ENCODE measurements at regions not wholly inside any gene's neighbourhood (a gene's known extent, or its start where the extent isn't known, plus 50 kb on each side); places are given as distances from the start of the nearest gene placed in this dataset.

DNA sequence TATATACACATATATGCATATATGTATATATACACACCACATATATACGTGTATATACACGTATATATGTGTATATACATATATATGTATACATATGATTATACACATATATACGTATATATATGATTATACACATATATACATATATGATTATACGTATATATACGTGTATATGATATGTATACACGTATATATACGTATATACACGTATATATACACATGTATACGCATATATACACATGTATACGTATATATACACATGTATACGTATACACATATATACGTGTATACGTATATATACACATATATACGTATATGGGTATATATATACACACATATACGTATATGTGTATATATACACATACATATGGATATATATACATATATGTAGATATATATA, 62.1 kb upstream of the HMGXB4 start:
- no peak for DNase-seq (ENCODE audit: low read depth)
- H3K4me3 ChIP-seq (ENCODE audit: low read length): no peak overlapping the region
- TF ChIP-seq, protein P1, sequence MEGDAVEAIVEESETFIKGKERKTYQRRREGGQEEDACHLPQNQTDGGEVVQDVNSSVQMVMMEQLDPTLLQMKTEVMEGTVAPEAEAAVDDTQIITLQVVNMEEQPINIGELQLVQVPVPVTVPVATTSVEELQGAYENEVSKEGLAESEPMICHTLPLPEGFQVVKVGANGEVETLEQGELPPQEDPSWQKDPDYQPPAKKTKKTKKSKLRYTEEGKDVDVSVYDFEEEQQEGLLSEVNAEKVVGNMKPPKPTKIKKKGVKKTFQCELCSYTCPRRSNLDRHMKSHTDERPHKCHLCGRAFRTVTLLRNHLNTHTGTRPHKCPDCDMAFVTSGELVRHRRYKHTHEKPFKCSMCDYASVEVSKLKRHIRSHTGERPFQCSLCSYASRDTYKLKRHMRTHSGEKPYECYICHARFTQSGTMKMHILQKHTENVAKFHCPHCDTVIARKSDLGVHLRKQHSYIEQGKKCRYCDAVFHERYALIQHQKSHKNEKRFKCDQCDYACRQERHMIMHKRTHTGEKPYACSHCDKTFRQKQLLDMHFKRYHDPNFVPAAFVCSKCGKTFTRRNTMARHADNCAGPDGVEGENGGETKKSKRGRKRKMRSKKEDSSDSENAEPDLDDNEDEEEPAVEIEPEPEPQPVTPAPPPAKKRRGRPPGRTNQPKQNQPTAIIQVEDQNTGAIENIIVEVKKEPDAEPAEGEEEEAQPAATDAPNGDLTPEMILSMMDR (conservative IDR thresholded peaks at IDR 0.05; ENCODE audit: low read depth, low read length): no peak

GRCh38 chr22:35195821-35196220, 61.5 kb upstream of the HMGXB4 start:
- TF ChIP-seq, protein P1 (conservative IDR thresholded peaks at IDR 0.05; ENCODE audit: low read depth, low read length): no peak
- DNase-seq (ENCODE audit: low read depth): no peak
- no peak overlapping the region for H3K4me3 ChIP-seq (ENCODE audit: low read length)

DNA sequence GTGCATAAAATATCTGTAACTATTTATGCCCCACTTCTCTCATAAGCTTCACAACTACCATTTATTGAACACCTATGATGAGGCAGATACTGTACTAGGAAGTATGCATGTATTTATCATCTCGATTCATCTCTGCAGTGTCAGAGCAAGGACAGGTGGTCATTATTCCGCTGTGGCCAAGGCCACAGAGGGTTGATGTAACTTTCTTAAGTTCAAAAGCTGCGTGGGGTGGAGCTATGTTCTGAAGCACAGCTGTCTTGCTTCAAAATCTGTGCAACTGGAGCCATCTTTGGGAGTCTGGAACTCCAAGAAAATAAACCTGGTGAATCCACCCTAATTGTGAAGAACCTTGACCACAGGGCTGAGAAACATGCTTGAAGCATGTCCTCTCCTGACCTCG, 60.2 kb upstream of the HMGXB4 start:
- no peak for DNase-seq (ENCODE audit: low read depth)
- TF ChIP-seq, protein P1 (conservative IDR thresholded peaks at IDR 0.05; ENCODE audit: low read depth, low read length): no peak

DNA sequence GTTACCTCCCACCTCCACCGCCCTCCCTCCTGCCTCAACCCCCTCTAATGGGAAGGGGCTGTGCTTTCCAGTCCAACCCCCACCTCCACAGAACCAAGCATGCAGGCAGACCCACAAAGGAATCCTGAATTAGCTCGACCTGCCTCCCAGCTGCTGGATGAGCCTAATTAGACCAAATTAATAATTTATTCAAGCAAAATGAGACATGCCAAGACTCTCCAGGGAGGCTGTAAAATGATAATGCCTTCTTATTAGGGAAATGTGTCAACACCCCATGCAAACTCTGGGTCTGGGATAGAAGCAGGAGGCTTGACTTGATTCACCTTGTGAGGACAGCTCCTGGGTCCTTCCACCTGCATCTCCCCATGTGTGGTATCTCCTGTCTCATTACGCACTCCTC, 59.4 kb upstream of the HMGXB4 start:
- DNase-seq (ENCODE audit: low read depth): no peak
- no peak overlapping the region for H3K4me3 ChIP-seq (ENCODE audit: low read length)
- TF ChIP-seq, protein P1 (conservative IDR thresholded peaks at IDR 0.05; ENCODE audit: low read depth, low read length): no peak

More for the DNA sequence above, 60.2 kb upstream of the HMGXB4 start:
- H3K4me3 ChIP-seq (ENCODE audit: low read length): no peak overlapping the region

DNA sequence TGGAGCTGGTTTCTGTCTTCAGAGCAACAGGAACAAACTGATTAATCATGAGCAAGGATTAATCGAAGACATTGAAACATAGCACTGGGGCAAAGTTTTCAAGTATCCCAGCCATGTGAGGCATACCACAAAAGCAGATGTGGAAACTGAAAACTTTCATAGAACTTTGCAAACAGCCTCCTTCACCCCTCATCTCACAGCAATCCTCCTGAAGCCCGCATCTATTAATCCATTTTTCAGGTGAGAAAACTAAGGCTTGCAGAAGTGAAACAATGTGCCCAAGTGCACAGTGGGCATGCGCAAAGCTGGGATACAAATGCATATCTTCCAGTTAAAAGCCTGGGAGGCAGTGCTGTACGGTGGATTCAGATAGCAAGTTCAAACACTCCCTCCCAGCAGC, 58.6 kb upstream of the HMGXB4 start:
- no peak for DNase-seq (ENCODE audit: low read depth)
- TF ChIP-seq, protein P1 (conservative IDR thresholded peaks at IDR 0.05; ENCODE audit: low read depth, low read length): no peak
- no peak overlapping the region for H3K4me3 ChIP-seq (ENCODE audit: low read length)

- no peak for DNase-seq (ENCODE audit: low read depth)
These were observed 54.9 kb upstream of the HMGXB4 start for GRCh38 chr22:35202376-35202775.

GRCh38 chr22:35203583-35203982, 53.7 kb upstream of the HMGXB4 start:
- no peak for DNase-seq (ENCODE audit: low read depth)
- no peak overlapping the region for H3K4me3 ChIP-seq (ENCODE audit: low read length)
- TF ChIP-seq, protein P1 (conservative IDR thresholded peaks at IDR 0.05; ENCODE audit: low read depth, low read length): no peak

More at GRCh38 chr22:35202376-35202775, 54.9 kb upstream of the HMGXB4 start:
- H3K4me3 ChIP-seq (ENCODE audit: low read length): no peak overlapping the region
- TF ChIP-seq, protein P1 (conservative IDR thresholded peaks at IDR 0.05; ENCODE audit: low read depth, low read length): no peak
